ENCODE measurements at regions not wholly inside any gene's neighbourhood (a gene's known extent, or its start where the extent isn't known, plus 50 kb on each side); places are given as distances from the start of the nearest gene placed in this dataset.
"Not testable (repeated sequence)": the region's sequence is repeated elsewhere in the genome, so short reads cannot be mapped to it uniquely, and the experiment has no call there.

GRCh38 chr18:60191926-60192325 is 180.6 kb downstream of the MC4R start:
- no peak overlapping the region for H3K4me3 ChIP-seq (ENCODE audit: low read depth, low read length)
- WGBS: 75% methylated on average over 3 of the region's 3 CpGs
- no peaks in the 10 kb centered on the region for H3K4me1 ChIP-seq (ENCODE audit: insufficient read depth)
- no peak overlapping the region for H3K27ac ChIP-seq (ENCODE audit: low read depth)
- DNase-seq (ENCODE audit: extremely low spot score): no peak
- no peaks in the 10 kb centered on the region for H3K36me3 ChIP-seq (ENCODE audit: insufficient read depth)

GRCh38 chr18:60189856-60190255 is 182.7 kb downstream of the MC4R start:
- H3K4me3 ChIP-seq (ENCODE audit: low read depth, low read length): no peak overlapping the region
- no peaks in the 10 kb centered on the region for H3K4me1 ChIP-seq (ENCODE audit: insufficient read depth)
- no peaks in the 10 kb centered on the region for H3K36me3 ChIP-seq (ENCODE audit: insufficient read depth)
- H3K27ac ChIP-seq (ENCODE audit: low read depth): no peak overlapping the region
- no peak for DNase-seq (ENCODE audit: extremely low spot score)
- WGBS: 64% methylated on average over 2 of the region's 2 CpGs

GRCh38 chr18:60188958-60189357 is 183.6 kb downstream of the MC4R start:
- 27% methylated on average over 4 of the region's 4 CpGs for WGBS
- Histone ChIP-seq H3K4me1 (ENCODE audit: insufficient read depth) (no peaks in the 10 kb centered on the region), H3K27ac (ENCODE audit: low read depth) (no peak overlapping the region), H3K4me3 (ENCODE audit: low read depth, low read length) (no peak overlapping the region), H3K36me3 (ENCODE audit: insufficient read depth) (no peaks in the 10 kb centered on the region)
- DNase-seq (ENCODE audit: extremely low spot score): no peak

GRCh38 chr18:60182223-60182622 is 190.4 kb downstream of the MC4R start:
- Histone ChIP-seq H3K36me3 (ENCODE audit: insufficient read depth) (no peaks in the 10 kb centered on the region), H3K27ac (ENCODE audit: low read depth) (no peak overlapping the region), H3K4me3 (ENCODE audit: low read depth, low read length) (no peak overlapping the region), H3K4me1 (ENCODE audit: insufficient read depth) (no peaks in the 10 kb centered on the region)
- WGBS: 51% methylated on average over 1 of the region's 1 CpG
- DNase-seq (ENCODE audit: extremely low spot score): no peak

GRCh38 chr18:60180671-60181070 is 191.9 kb downstream of the MC4R start:
- Histone ChIP-seq H3K4me1 (ENCODE audit: insufficient read depth) (no peaks in the 10 kb centered on the region), H3K4me3 (ENCODE audit: low read depth, low read length) (no peak overlapping the region), H3K27ac (ENCODE audit: low read depth) (no peak overlapping the region), H3K36me3 (ENCODE audit: insufficient read depth) (no peaks in the 10 kb centered on the region)
- DNase-seq (ENCODE audit: extremely low spot score): no peak
- WGBS: 80% methylated on average over 5 of the region's 5 CpGs

GRCh38 chr18:60178224-60178623 is 194.4 kb downstream of the MC4R start:
- H3K27ac ChIP-seq (ENCODE audit: low read depth); H3K4me1 ChIP-seq (ENCODE audit: insufficient read depth); H3K4me3 ChIP-seq (ENCODE audit: low read depth, low read length); DNase-seq (ENCODE audit: extremely low spot score); H3K36me3 ChIP-seq (ENCODE audit: insufficient read depth): not testable (repeated sequence)
- 90% methylated on average over 6 of the region's 6 CpGs for WGBS

- Histone ChIP-seq H3K4me1 (ENCODE audit: insufficient read depth) (no peaks in the 10 kb centered on the region), H3K27ac (ENCODE audit: low read depth) (no peak overlapping the region), H3K36me3 (ENCODE audit: insufficient read depth) (no peaks in the 10 kb centered on the region), H3K4me3 (ENCODE audit: low read depth, low read length) (no peak overlapping the region)
- 53% methylated on average over 1 of the region's 1 CpG for WGBS
- DNase-seq (ENCODE audit: extremely low spot score): no peak
Measured at GRCh38 chr18:60176259-60176658, 196.3 kb downstream of the MC4R start.

GRCh38 chr18:60174832-60175231 is 197.7 kb downstream of the MC4R start:
- Histone ChIP-seq H3K4me1 (ENCODE audit: insufficient read depth) (no peaks in the 10 kb centered on the region), H3K27ac (ENCODE audit: low read depth) (no peak overlapping the region), H3K4me3 (ENCODE audit: low read depth, low read length) (no peak overlapping the region), H3K36me3 (ENCODE audit: insufficient read depth) (no peaks in the 10 kb centered on the region)
- DNase-seq (ENCODE audit: extremely low spot score): no peak
- WGBS: 71% methylated on average over 2 of the region's 2 CpGs

- 76% methylated on average over 2 of the region's 2 CpGs for WGBS
- Histone ChIP-seq H3K4me3 (ENCODE audit: low read depth, low read length) (no peak overlapping the region), H3K27ac (ENCODE audit: low read depth) (no peak overlapping the region), H3K36me3 (ENCODE audit: insufficient read depth) (no peaks in the 10 kb centered on the region), H3K4me1 (ENCODE audit: insufficient read depth) (no peaks in the 10 kb centered on the region)
- DNase-seq (ENCODE audit: extremely low spot score): no peak
Measured at GRCh38 chr18:60172030-60172429, 200.5 kb downstream of the MC4R start.

- no peaks in the 10 kb centered on the region for H3K4me1 ChIP-seq (ENCODE audit: insufficient read depth)
- no peak overlapping the region for H3K4me3 ChIP-seq (ENCODE audit: low read depth, low read length)
- H3K27ac ChIP-seq (ENCODE audit: low read depth): no peak overlapping the region
- 90% methylated on average over 5 of the region's 5 CpGs for WGBS
- DNase-seq (ENCODE audit: extremely low spot score): no peak
- H3K36me3 ChIP-seq (ENCODE audit: insufficient read depth): no peaks in the 10 kb centered on the region
Measured at GRCh38 chr18:60163622-60164021, 209.0 kb downstream of the MC4R start.

- Histone ChIP-seq H3K36me3 (ENCODE audit: insufficient read depth) (no peaks in the 10 kb centered on the region), H3K4me1 (ENCODE audit: insufficient read depth) (no peaks in the 10 kb centered on the region), H3K4me3 (ENCODE audit: low read depth, low read length) (no peak overlapping the region), H3K27ac (ENCODE audit: low read depth) (no peak overlapping the region)
- DNase-seq (ENCODE audit: extremely low spot score): no peak
Measured at GRCh38 chr18:60162388-60162787, 210.2 kb downstream of the MC4R start.

GRCh38 chr18:60157810-60158209 is 214.8 kb downstream of the MC4R start:
- Histone ChIP-seq H3K4me1 (ENCODE audit: insufficient read depth) (no peaks in the 10 kb centered on the region), H3K36me3 (ENCODE audit: insufficient read depth) (no peaks in the 10 kb centered on the region), H3K4me3 (ENCODE audit: low read depth, low read length) (no peak overlapping the region), H3K27ac (ENCODE audit: low read depth) (no peak overlapping the region)
- 81% methylated on average over 3 of the region's 3 CpGs for WGBS
- no peak for DNase-seq (ENCODE audit: extremely low spot score)

GRCh38 chr18:60153376-60153775 is 219.2 kb downstream of the MC4R start:
- Histone ChIP-seq H3K27ac (ENCODE audit: low read depth) (no peak overlapping the region), H3K36me3 (ENCODE audit: insufficient read depth) (no peaks in the 10 kb centered on the region), H3K4me1 (ENCODE audit: insufficient read depth) (no peaks in the 10 kb centered on the region), H3K4me3 (ENCODE audit: low read depth, low read length) (no peak overlapping the region)
- no peak for DNase-seq (ENCODE audit: extremely low spot score)
- WGBS: 70% methylated on average over 3 of the region's 3 CpGs

GRCh38 chr18:60149316-60149715 is 223.3 kb downstream of the MC4R start:
- no peak for DNase-seq (ENCODE audit: extremely low spot score)
- H3K27ac ChIP-seq (ENCODE audit: low read depth): no peak overlapping the region
- no peak overlapping the region for H3K4me3 ChIP-seq (ENCODE audit: low read depth, low read length)
- WGBS: over 99% methylated on average over 5 of the region's 5 CpGs
- H3K4me1 ChIP-seq (ENCODE audit: insufficient read depth): no peaks in the 10 kb centered on the region
- no peaks in the 10 kb centered on the region for H3K36me3 ChIP-seq (ENCODE audit: insufficient read depth)

GRCh38 chr18:60147323-60147722 is 225.3 kb downstream of the MC4R start:
- Histone ChIP-seq H3K4me1 (ENCODE audit: insufficient read depth) (no peaks in the 10 kb centered on the region), H3K27ac (ENCODE audit: low read depth) (no peak overlapping the region), H3K4me3 (ENCODE audit: low read depth, low read length) (no peak overlapping the region), H3K36me3 (ENCODE audit: insufficient read depth) (no peaks in the 10 kb centered on the region)
- WGBS: 69% methylated on average over 5 of the region's 5 CpGs
- no peak for DNase-seq (ENCODE audit: extremely low spot score)
